ENCODE measurements at regions not wholly inside any gene's neighbourhood (a gene's known extent, or its start where the extent isn't known, plus 50 kb on each side); places are given as distances from the start of the nearest gene placed in this dataset.

DNA sequence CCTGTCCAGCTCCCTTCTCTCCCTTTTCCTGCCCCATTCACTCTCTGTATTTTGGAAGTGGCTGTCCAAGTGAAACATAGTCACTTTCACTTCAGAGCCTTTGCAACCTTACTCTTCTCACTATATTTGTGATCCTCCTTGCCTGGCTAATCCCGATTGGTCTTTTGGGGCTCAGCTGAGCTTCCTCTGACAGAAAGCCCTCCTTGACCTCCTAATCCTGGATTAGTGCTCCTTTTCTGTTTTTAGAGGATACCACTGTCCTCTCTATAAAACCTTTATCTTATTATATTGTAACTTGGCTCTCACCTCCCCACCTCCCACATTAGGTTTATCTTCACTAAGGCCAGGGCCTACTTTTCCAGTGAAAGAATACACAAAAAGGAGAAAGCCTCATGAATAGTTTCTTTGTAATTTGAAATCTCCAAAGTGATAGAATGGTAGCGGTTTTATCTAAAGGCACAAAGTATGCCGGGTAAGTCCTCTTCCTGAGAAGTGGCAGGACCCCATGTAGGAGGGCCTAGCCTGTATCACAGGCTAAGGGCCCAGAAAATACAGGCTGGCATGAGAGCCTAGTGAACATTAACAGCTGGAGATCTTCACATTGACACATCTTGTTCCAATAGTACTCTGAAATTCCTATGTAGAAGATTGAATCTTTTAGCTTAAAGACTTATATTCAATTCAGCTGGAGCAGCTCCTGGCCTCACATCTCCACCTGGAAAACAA, 83.1 kb upstream of the GAREM1 start:
- Mint-ChIP-seq H3K27me3 (ENCODE audit: low read depth in 3 of 3) (peaks cover 4 to 11% (median 5%) of the 10 kb centered on the region in 3 donors), H3K4me1 (no peaks in the 10 kb centered on the region), H3K9me3 (peaks cover 0 to 2% (median 0%) of the 10 kb centered on the region in 6 donors), H3K27ac (no peak overlapping the region), H3K4me3 (no peak overlapping the region), H3K36me3 (no peaks in the 10 kb centered on the region)
- no peak for DNase-seq

DNA sequence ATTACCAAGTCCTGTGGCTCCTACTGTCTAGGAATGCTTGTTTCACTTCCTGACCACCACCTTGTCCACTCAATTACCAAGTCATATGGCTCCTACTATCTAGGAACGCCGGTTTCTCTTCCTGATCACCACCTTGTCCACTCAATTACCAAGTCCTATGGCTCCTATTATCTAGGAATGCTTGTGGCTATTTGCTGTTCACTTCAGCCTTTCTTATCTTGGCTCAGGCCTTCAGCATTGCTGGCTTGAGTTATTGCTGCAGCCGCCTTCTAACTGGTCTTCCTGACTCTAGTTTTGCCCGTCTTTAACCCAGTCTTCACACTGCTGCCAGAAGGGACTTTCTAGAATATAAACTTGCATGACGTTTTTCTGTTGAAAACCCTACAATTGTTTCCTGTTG, 82.5 kb upstream of the GAREM1 start:
- Mint-ChIP-seq H3K27me3 (ENCODE audit: low read depth in 3 of 3) (peaks cover 5 to 11% (median 6%) of the 10 kb centered on the region in 3 donors), H3K9me3 (peaks cover 0 to 2% (median 0%) of the 10 kb centered on the region in 6 donors), H3K4me3 (no peak overlapping the region), H3K27ac (no peak overlapping the region), H3K36me3 (no peaks in the 10 kb centered on the region), H3K4me1 (no peaks in the 10 kb centered on the region)
- no peak for DNase-seq

DNA sequence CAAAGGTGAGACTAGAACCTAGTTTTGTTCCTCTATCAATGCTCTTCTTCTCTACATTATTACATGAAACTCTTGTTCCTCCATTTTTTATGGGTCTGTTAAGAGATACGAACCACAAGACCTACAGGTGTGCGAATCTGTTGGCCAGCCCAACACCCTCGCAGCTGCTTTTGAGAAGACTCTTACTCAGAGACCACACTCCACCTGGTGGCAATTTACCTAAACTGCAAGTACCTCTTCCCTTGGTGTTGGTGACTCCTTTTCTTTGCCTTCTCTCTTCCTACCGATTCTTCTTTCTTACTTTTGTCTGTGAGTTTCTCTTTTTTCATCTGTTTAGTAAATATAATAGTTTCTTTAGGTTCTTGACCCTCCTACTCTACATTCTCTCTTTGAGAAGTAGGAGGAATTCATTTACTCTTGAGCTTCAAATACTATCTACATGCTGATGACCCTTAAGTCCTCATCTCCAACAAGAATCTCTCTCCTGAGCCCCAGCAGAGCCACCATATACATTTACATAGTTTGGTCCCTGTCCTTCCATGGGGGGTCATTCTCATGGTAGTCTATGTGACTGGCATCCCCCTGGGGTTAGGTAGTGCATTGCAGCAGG, 81.8 kb upstream of the GAREM1 start:
- peak; percentile 20 to 50 (median 35) for DNase-seq
- H3K4me3 Mint-ChIP-seq = no peak overlapping the region
- peaks cover 5 to 11% (median 8%) of the 10 kb centered on the region in 3 donors for H3K27me3 Mint-ChIP-seq (ENCODE audit: low read depth in 3 of 3)
- no peaks in the 10 kb centered on the region for H3K4me1 Mint-ChIP-seq
- no peak overlapping the region for H3K27ac Mint-ChIP-seq
- H3K36me3 Mint-ChIP-seq = no peaks in the 10 kb centered on the region
- peaks cover 0 to 2% (median 0%) of the 10 kb centered on the region in 6 donors for H3K9me3 Mint-ChIP-seq

DNA sequence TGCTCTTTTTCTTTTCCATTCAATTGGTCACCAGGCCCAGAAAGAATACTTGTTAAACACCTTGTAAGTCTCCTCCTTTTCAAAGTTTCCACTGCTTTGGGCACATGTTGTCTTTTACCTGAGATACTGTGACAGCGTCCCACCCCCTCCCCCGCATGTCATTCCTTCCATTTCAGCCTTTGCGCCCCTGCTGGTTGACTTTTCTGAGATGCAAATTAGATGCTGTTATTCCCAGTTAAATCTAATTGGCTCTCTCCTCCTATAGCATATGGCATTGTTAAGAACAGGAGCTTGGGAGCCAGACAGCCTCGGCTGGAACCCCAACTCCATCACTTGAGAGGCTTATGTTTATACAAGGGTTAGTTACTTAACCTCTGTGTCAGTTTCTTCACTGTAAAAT, 80.3 kb upstream of the GAREM1 start:
- no peak for DNase-seq
- H3K27ac Mint-ChIP-seq = no peak overlapping the region
- H3K36me3 Mint-ChIP-seq = no peaks in the 10 kb centered on the region
- peaks cover 5 to 18% (median 10%) of the 10 kb centered on the region in 3 donors for H3K27me3 Mint-ChIP-seq (ENCODE audit: low read depth in 3 of 3)
- H3K4me3 Mint-ChIP-seq = no peak overlapping the region
- no peaks in the 10 kb centered on the region for H3K4me1 Mint-ChIP-seq
- no peaks in the 10 kb centered on the region for H3K9me3 Mint-ChIP-seq

DNA sequence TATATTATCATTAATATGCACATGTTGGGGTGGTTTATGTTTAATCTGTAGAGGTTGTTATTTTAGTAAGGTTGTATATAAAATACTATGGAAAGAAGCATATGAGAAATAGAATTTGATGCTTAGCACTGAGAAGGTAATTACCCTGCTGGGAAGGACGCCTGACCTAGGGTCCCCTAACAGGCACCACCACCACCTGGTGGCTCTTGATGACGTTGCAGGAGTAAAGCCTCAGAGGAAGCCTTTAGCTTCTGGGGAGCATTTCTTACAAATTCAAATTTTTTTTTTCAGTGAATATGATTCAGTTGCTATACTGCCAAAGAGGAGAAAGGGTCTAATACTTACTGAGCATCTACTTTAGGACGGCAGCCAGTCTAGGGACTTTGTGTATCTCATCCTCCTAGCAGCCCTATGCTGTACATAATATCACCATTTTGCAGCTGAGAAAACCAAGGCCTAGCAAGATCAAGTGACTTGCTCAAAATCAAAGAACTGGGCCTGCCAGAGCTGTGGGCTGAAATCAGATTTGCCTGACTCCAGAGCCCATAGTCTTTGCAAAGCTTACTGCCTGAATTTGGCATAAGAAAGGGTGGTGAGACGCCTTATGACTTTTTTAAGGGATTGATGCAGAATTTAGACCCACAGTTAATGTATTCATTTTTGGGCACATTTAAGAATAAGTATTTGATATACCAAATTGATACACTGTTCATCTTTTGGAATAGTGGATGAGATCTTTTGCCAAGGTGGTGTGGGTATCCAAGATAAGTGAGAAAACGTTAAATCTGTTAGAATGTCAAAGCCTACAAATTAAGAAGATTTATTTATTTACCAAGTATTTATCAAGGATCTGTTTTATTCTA, 78.8 kb upstream of the GAREM1 start:
- H3K4me3 Mint-ChIP-seq = no peak overlapping the region
- H3K4me1 Mint-ChIP-seq = no peaks in the 10 kb centered on the region
- peaks cover 5 to 15% (median 12%) of the 10 kb centered on the region in 3 donors for H3K27me3 Mint-ChIP-seq (ENCODE audit: low read depth in 3 of 3)
- no peak overlapping the region for H3K27ac Mint-ChIP-seq
- no peaks in the 10 kb centered on the region for H3K9me3 Mint-ChIP-seq
- H3K36me3 Mint-ChIP-seq = no peaks in the 10 kb centered on the region
- DNase-seq = no peak

DNA sequence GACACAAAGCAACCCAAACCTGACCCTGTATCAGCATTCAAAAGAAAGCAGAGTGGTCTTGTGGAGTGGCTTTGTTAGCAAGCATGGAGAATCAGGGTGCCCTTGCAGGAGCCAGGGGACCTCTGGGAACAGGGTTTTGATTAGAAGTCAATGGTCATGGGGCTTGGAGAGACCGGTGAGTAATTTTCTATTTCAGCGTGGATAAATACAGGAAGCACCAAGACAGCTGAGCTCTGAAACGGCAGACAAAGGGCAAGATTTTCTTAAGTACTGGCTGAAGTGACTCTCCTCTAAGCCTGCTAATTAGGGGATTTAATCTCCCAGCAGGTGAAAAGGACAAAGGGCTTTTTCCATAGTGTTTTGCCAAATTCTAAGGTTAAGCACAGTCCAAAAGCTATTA, 78.0 kb upstream of the GAREM1 start:
- no peaks in the 10 kb centered on the region for H3K36me3 Mint-ChIP-seq
- no peak for DNase-seq
- H3K27ac Mint-ChIP-seq = no peak overlapping the region
- no peaks in the 10 kb centered on the region for H3K9me3 Mint-ChIP-seq
- no peaks in the 10 kb centered on the region for H3K4me1 Mint-ChIP-seq
- H3K27me3 Mint-ChIP-seq (ENCODE audit: low read depth in 3 of 3) = peaks cover 5 to 15% (median 9%) of the 10 kb centered on the region in 3 donors
- H3K4me3 Mint-ChIP-seq = no peak overlapping the region

DNA sequence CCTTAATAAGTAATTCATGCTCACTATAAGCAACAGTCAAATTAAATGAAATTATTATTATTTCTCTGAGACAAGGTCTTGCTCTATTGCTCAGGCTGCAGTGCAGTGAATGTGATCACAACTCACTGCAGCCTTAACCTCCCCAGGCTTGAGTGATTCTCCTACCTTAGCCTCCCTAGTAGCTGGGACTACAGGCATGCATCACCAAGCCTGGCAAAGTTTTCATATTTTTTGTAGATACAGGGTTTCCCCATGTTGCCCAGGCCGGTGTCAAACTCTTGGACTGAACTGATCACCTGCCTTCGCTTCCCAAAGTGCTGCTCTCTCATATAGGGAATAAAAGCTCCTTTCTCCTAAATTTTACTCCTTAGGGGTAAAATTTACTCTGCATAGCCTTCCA, 74.9 kb upstream of the GAREM1 start:
- Mint-ChIP-seq H3K4me3 (no peak overlapping the region), H3K4me1 (no peaks in the 10 kb centered on the region)

DNA sequence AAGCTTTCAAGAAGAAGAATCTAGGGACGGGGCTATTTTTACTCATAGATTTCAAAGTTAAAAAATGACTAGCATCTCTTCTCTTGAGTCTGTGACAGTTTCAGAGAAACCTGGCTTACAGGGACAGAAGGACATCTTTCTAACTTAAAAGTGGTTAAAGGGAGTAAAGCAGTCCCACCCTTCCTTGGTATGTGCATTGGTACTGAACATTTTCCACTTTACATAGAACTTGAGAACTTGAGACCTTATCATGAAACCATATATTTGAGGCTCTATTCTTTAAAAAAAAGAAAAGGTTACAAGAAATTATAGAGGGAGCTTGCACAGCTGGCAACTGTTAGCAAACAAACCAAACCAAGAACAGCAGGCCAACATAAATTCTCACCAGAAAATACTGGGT, 73.4 kb upstream of the GAREM1 start:
- H3K4me3 Mint-ChIP-seq = no peak overlapping the region
- no peaks in the 10 kb centered on the region for H3K4me1 Mint-ChIP-seq
- no peaks in the 10 kb centered on the region for H3K9me3 Mint-ChIP-seq
- H3K36me3 Mint-ChIP-seq = no peaks in the 10 kb centered on the region
- DNase-seq = no peak
- H3K27me3 Mint-ChIP-seq (ENCODE audit: low read depth in 3 of 3) = peaks cover 7 to 9% (median 8%) of the 10 kb centered on the region in 3 donors
- no peak overlapping the region for H3K27ac Mint-ChIP-seq

More for the DNA sequence above, 74.9 kb upstream of the GAREM1 start:
- Mint-ChIP-seq H3K9me3 (no peaks in the 10 kb centered on the region), H3K36me3 (no peaks in the 10 kb centered on the region), H3K27ac (no peak overlapping the region), H3K27me3 (ENCODE audit: low read depth in 3 of 3) (peaks cover 8 to 11% (median 9%) of the 10 kb centered on the region in 3 donors)
- no peak for DNase-seq

DNA sequence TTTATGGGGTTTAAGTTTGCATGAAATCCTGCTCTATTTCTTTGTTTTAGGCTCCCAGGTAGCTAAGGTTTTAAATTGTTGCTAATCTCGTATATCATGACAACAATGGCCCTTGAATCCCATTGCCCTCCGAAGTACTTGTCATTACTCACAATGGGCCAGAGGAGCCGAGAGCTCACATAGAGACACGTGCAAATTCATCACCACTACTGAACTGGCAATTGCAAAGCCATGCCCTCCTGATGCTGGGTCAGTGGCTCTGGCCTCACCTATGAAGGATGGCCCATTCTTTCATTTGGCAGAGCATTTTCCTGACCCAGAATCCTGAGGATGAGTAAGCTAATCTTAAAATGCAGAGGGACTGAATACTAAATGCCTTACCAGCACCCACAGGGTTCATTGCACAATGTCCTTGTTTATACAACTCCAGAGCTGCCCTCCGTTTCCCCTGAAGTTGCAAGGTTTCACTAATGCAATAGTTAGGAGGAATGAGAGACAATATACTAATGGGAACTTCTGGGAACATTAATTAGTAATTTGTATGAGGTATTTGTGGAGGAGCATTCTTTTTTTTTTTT, 71.6 kb upstream of the GAREM1 start:
- Mint-ChIP-seq H3K36me3 (no peaks in the 10 kb centered on the region), H3K4me1 (no peaks in the 10 kb centered on the region), H3K9me3 (no peaks in the 10 kb centered on the region), H3K4me3 (no peak overlapping the region), H3K27me3 (ENCODE audit: low read depth in 3 of 3) (peaks cover 6 to 8% (median 7%) of the 10 kb centered on the region in 3 donors), H3K27ac (no peak overlapping the region)
- no peak for DNase-seq

DNA sequence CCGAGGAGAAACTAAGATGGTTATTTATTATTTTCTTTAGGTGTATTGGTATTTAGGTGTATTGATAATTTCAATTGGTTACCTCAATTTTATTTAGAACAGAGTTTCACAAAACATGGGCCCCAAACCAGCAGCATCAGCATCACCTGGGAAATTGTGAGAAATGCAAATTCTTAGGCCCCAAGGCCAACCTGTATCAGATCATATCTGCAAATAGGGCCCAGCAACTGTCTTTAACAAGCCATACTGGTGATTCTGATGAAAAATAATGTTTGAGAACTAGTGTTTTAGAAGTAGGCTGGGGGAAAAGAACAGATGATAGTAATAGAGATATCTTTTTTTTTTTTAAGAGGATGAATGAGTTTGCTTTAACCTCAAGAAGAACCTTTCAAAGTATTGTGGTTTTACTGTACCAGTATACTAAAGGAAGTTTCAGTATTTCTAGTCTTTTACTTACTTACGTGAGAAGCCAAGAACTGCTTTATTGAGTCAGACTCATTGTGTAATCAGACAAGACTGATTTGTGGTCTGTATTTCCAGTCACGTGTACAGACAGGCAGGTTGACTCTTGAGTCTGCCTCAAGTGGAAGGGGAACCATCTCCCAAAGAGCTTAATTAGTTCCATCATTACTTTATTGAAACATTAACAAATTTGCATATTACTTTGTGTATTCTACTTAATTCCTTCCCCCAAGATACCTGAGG, 60.4 kb upstream of the GAREM1 start:
- Mint-ChIP-seq H3K27ac (no peak overlapping the region), H3K4me1 (no peaks in the 10 kb centered on the region), H3K36me3 (no peaks in the 10 kb centered on the region), H3K9me3 (peaks cover 0 to 1% (median 0%) of the 10 kb centered on the region in 6 donors), H3K27me3 (ENCODE audit: low read depth in 3 of 3) (peaks cover 0 to 4% (median 0%) of the 10 kb centered on the region in 3 donors), H3K4me3 (no peak overlapping the region)
- DNase-seq = no peak

DNA sequence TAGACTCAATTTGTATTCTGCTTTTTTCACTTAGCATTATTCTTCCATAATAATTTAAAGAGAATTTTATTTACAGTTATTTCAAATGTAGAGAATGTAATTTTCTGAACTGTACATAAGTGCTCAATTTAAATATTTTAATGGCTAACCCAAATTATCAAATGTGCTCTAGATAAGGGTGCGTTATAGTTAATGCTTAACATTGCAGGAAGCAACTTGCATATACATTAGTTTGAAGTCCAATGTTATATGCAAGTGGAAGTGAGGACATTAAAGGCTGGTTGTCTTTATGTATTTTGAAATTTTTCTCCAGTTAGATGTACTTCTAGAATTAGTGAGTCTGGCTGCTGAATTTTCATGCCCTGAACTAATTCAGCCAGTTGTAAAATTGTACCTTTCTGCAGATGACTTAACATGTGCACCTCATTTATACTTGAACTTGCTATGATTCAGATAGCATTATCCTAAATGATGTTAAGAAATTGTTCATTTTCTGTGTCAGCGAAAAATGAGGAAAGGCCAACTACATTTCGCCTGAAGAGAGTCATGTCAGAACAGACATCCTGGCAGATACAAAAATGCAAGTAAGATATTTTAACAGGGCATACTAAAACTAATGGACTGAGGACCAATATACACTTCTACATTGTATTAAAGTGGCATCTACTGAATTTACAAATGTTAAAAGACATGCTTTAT, 59.2 kb upstream of the GAREM1 start:
- H3K36me3 Mint-ChIP-seq = no peaks in the 10 kb centered on the region
- H3K9me3 Mint-ChIP-seq = peaks cover 0 to 1% (median 0%) of the 10 kb centered on the region in 6 donors
- no peak overlapping the region for H3K27ac Mint-ChIP-seq
- no peak overlapping the region for H3K4me3 Mint-ChIP-seq
- peaks cover 0 to 4% (median 0%) of the 10 kb centered on the region in 3 donors for H3K27me3 Mint-ChIP-seq (ENCODE audit: low read depth in 3 of 3)
- no peaks in the 10 kb centered on the region for H3K4me1 Mint-ChIP-seq
- DNase-seq = no peak

DNA sequence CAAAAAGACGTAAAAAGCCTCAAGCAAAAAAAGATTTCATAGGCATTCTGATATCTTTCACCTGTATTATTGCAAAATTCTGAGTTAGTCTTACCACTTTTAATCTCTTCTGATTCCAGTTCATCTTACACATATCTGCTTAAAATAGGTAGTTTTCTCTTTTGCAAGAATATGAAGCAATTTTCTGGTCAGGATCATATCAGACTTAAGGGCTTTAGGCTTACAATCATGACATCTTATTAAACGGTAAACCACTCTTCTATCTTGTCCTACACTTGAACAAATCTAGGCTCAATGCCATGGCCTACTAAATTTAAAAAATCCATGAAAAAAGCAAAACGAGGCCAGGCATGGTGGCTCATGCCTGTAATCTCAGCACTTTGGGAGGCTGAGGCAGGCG, 50.1 kb upstream of the GAREM1 start:
- H3K36me3 Mint-ChIP-seq = no peaks in the 10 kb centered on the region
- peaks cover 2 to 6% (median 4%) of the 10 kb centered on the region in 3 donors for H3K27me3 Mint-ChIP-seq (ENCODE audit: low read depth in 3 of 3)
- H3K9me3 Mint-ChIP-seq = peaks cover 0 to 2% (median 0%) of the 10 kb centered on the region in 6 donors

More for the DNA sequence above, 50.1 kb upstream of the GAREM1 start:
- H3K4me3 Mint-ChIP-seq = no peak overlapping the region
- DNase-seq = no peak
- no peak overlapping the region for H3K27ac Mint-ChIP-seq
- no peaks in the 10 kb centered on the region for H3K4me1 Mint-ChIP-seq
